ENCODE measurements at regions not wholly inside any gene's neighbourhood (a gene's known extent, or its start where the extent isn't known, plus 50 kb on each side); places are given as distances from the start of the nearest gene placed in this dataset.
A peak's percentile ranks its signal among the peaks of the same experiment; 100 is the strongest.

- no peak for TF ChIP-seq FOXM1 (IDR thresholded peaks at IDR 0.05; ENCODE audit: borderline replicate concordance, low read depth)
- no peak for TF ChIP-seq NFIC (IDR thresholded peaks at IDR 0.05)
- TF ChIP-seq USF1 (IDR thresholded peaks at IDR 0.05) = no peak
- TF ChIP-seq TAF1 (IDR thresholded peaks at IDR 0.05; ENCODE audit: low read depth) = no peak
- TF ChIP-seq RAD21 (IDR thresholded peaks at IDR 0.05; ENCODE audit: low read depth) = peak; percentile 70
- TF ChIP-seq EP300 (IDR thresholded peaks at IDR 0.05; ENCODE audit: borderline replicate concordance) = no peak
- peak; percentile 70 for TF ChIP-seq YY1 (IDR thresholded peaks at IDR 0.05; ENCODE audit: low read depth)
- TF ChIP-seq TEAD4 (IDR thresholded peaks at IDR 0.05) = no peak
- no peak for TF ChIP-seq ZBTB7A (IDR thresholded peaks at IDR 0.05; ENCODE audit: low read depth)
- TF ChIP-seq REST (IDR thresholded peaks at IDR 0.05; ENCODE audit: low read depth) = no peak
- TF ChIP-seq EGR1 (IDR thresholded peaks at IDR 0.05) = no peak
These were observed 339.7 kb upstream of the PCDH7 start for GRCh38 chr4:30380404-30380998.

- no peak for TF ChIP-seq ZBTB7A (IDR thresholded peaks at IDR 0.05; ENCODE audit: low read depth)
- TF ChIP-seq REST (IDR thresholded peaks at IDR 0.05; ENCODE audit: low read depth) = no peak
- TF ChIP-seq FOXM1 (IDR thresholded peaks at IDR 0.05; ENCODE audit: borderline replicate concordance, low read depth) = no peak
- no peak for TF ChIP-seq YY1 (IDR thresholded peaks at IDR 0.05; ENCODE audit: low read depth)
- TF ChIP-seq CREB1 (IDR thresholded peaks at IDR 0.05; ENCODE audit: low read depth) = no peak
These were observed 334.5 kb upstream of the PCDH7 start for GRCh38 chr4:30385650-30386049.

- TF ChIP-seq YY1 (IDR thresholded peaks at IDR 0.05; ENCODE audit: low read depth) (no peak), FOXM1 (IDR thresholded peaks at IDR 0.05; ENCODE audit: borderline replicate concordance, low read depth) (no peak), MAX (IDR thresholded peaks at IDR 0.05) (no peak), USF1 (IDR thresholded peaks at IDR 0.05) (no peak), CREB1 (IDR thresholded peaks at IDR 0.05; ENCODE audit: low read depth) (no peak), RAD21 (IDR thresholded peaks at IDR 0.05; ENCODE audit: low read depth) (no peak)
These were observed 333.8 kb upstream of the PCDH7 start for GRCh38 chr4:30386266-30386895.

GRCh38 chr4:30395902-30396301 lies 324.3 kb upstream of the PCDH7 start:
- TF ChIP-seq TEAD4 (IDR thresholded peaks at IDR 0.05) (no peak), RAD21 (IDR thresholded peaks at IDR 0.05; ENCODE audit: low read depth) (no peak), ZBTB7A (IDR thresholded peaks at IDR 0.05; ENCODE audit: low read depth) (no peak), CEBPB (IDR thresholded peaks at IDR 0.05) (no peak), REST (IDR thresholded peaks at IDR 0.05; ENCODE audit: low read depth) (no peak), TAF1 (IDR thresholded peaks at IDR 0.05; ENCODE audit: low read depth) (no peak), USF1 (IDR thresholded peaks at IDR 0.05) (no peak), MAX (IDR thresholded peaks at IDR 0.05) (no peak), NFIC (IDR thresholded peaks at IDR 0.05) (no peak), EGR1 (IDR thresholded peaks at IDR 0.05) (no peak), EP300 (IDR thresholded peaks at IDR 0.05; ENCODE audit: borderline replicate concordance) (no peak), TCF12 (IDR thresholded peaks at IDR 0.05; ENCODE audit: low read depth) (no peak), CREB1 (IDR thresholded peaks at IDR 0.05; ENCODE audit: low read depth) (no peak), FOXM1 (IDR thresholded peaks at IDR 0.05; ENCODE audit: borderline replicate concordance, low read depth) (no peak), YY1 (IDR thresholded peaks at IDR 0.05; ENCODE audit: low read depth) (no peak)

Data from Ishikawa (cell line).